HEK293T (cell line): ENCODE measurements at regions not wholly inside any gene's neighbourhood (a gene's known extent, or its start where the extent isn't known, plus 50 kb on each side); places are given as distances from the start of the nearest gene placed in this dataset.

ENCODE experiments used
- BHLHE40 ChIP-seq: fragments of 450-650 bp; IDR thresholded peaks from 2 replicates; pipeline ENCODE4 v1.6.1; 2016; ENCODE audit warnings: mild to moderate bottlenecking, moderate library complexity, borderline replicate concordance
- ELF4 ChIP-seq: fragments of 450-650 bp; IDR thresholded peaks from 2 replicates; pipeline ENCODE4 v1.6.1; 2017; ENCODE audit warnings: antibody characterized with exemption
- FOXA1 ChIP-seq: fragments of 450-650 bp; IDR thresholded peaks from 2 replicates; pipeline ENCODE4 v1.6.1; 2016; ENCODE audit warnings: mild to moderate bottlenecking
- FOXK2 ChIP-seq: fragments of 450-650 bp; IDR thresholded peaks from 2 replicates; pipeline ENCODE4 v1.6.1; 2016; ENCODE audit warnings: mild to moderate bottlenecking
- FOXM1 ChIP-seq: fragments of 450-650 bp; IDR thresholded peaks from 2 replicates; pipeline ENCODE4 v1.6.1; 2017; ENCODE audit warnings: mild to moderate bottlenecking, borderline replicate concordance
- HDGF ChIP-seq: fragments of 450-650 bp; IDR thresholded peaks from 2 replicates; pipeline ENCODE4 v1.6.1; 2017; ENCODE audit warnings: antibody characterized with exemption, borderline replicate concordance
- NFRKB ChIP-seq: fragments of 450-650 bp; IDR thresholded peaks from 2 replicates; pipeline ENCODE4 v1.6.1; 2016; ENCODE audit warnings: mild to moderate bottlenecking, moderate library complexity
- SP1 ChIP-seq: fragments of 450-650 bp; IDR thresholded peaks from 2 replicates; pipeline ENCODE4 v1.6.1; 2017
- TF ChIP-seq, protein P1 (sequence below): fragments of 450-650 bp; IDR thresholded peaks from 2 replicates; pipeline ENCODE4 v1.6.1; 2016

DNA sequence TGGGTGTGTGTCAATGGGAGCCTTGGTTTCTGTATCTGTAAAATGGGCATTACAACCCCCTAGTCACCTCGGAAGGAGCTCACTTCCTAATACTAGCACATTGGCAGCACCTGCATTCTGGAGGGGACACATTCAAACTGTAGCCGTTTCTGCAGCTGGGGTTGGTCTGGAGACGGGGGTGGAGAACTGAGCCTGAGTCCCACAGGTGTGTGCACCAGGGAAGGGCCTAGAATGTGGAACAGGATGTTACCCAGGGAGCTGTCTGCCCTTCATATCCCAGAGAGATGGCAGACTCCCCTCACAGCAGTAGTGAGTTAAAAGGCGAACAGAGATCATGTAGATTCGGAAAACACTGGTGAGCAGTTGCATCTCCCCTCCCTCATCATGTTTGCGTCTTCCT lies 272.8 kb upstream of the ZNF32 start:
- TF ChIP-seq SP1 (no peak), HDGF (no peak), NFRKB (no peak), BHLHE40 (no peak), ELF4 (no peak), FOXA1 (no peak), FOXM1 (no peak), FOXK2 (no peak)
- TF ChIP-seq, protein P1, sequence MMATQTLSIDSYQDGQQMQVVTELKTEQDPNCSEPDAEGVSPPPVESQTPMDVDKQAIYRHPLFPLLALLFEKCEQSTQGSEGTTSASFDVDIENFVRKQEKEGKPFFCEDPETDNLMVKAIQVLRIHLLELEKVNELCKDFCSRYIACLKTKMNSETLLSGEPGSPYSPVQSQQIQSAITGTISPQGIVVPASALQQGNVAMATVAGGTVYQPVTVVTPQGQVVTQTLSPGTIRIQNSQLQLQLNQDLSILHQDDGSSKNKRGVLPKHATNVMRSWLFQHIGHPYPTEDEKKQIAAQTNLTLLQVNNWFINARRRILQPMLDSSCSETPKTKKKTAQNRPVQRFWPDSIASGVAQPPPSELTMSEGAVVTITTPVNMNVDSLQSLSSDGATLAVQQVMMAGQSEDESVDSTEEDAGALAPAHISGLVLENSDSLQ: no peak
